22Rv1 (cell line): ENCODE measurements at regions not wholly inside any gene's neighbourhood (a gene's known extent, or its start where the extent isn't known, plus 50 kb on each side); places are given as distances from the start of the nearest gene placed in this dataset.

ENCODE experiments used
- H3K27ac ChIP-seq: fragments of 450-650 bp; 2 replicates; pipeline ENCODE4 v1.5.1; 2017
- ZFX ChIP-seq: fragments of 450-650 bp; IDR thresholded peaks from 2 replicates; pipeline ENCODE4 v1.6.1; 2017; ENCODE audit warnings: antibody characterized with exemption, borderline replicate concordance
- TF ChIP-seq, protein P1 (sequence below): fragments of 450-650 bp; IDR thresholded peaks from 2 replicates; pipeline ENCODE4 v1.5.1; 2017; ENCODE audit warnings: mild to moderate bottlenecking

DNA sequence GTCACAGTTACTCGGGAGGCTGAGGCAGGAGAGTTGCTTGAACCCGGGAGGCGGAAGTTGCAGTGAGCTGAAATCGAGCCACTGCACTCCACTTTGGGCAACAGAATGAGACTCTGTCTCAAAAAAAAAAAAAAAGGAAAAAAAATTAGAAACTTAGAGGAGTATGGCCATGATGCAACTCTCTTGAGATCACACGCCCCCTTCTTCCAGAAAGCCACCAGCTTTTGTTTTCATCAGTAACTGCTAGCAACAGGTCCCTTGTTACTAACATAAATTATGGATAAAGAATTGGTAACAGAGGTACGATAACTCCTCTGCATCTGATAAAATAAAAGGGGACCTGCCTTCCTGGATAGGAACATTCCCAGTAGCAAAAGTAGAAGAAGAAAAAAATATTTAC lies 308.2 kb downstream of the CD83 start:
- TF ChIP-seq, protein P1, sequence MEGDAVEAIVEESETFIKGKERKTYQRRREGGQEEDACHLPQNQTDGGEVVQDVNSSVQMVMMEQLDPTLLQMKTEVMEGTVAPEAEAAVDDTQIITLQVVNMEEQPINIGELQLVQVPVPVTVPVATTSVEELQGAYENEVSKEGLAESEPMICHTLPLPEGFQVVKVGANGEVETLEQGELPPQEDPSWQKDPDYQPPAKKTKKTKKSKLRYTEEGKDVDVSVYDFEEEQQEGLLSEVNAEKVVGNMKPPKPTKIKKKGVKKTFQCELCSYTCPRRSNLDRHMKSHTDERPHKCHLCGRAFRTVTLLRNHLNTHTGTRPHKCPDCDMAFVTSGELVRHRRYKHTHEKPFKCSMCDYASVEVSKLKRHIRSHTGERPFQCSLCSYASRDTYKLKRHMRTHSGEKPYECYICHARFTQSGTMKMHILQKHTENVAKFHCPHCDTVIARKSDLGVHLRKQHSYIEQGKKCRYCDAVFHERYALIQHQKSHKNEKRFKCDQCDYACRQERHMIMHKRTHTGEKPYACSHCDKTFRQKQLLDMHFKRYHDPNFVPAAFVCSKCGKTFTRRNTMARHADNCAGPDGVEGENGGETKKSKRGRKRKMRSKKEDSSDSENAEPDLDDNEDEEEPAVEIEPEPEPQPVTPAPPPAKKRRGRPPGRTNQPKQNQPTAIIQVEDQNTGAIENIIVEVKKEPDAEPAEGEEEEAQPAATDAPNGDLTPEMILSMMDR, result no peak
- no peak for TF ChIP-seq ZFX
- no peak overlapping the region for H3K27ac ChIP-seq

DNA sequence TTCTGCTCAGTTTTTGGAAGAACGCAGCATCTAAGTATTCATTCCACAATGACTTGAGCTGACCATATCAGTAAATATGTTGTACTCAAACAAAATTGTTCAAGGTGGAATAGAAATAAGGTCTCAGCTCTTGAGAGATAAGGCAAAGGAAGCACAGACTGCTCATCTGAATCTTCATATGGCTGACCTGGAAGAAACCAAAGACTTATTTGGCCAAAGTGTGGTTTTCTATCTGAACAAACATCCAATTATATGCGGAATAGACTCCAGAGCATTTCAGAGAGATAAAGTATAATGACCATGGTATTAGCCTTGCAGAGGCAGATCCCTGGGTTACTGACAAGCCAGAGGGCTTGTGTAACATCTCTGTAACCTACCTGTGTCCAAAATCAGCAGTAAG lies 308.7 kb downstream of the CD83 start:
- no peak overlapping the region for H3K27ac ChIP-seq
- TF ChIP-seq, protein P1, result no peak
- no peak for TF ChIP-seq ZFX

DNA sequence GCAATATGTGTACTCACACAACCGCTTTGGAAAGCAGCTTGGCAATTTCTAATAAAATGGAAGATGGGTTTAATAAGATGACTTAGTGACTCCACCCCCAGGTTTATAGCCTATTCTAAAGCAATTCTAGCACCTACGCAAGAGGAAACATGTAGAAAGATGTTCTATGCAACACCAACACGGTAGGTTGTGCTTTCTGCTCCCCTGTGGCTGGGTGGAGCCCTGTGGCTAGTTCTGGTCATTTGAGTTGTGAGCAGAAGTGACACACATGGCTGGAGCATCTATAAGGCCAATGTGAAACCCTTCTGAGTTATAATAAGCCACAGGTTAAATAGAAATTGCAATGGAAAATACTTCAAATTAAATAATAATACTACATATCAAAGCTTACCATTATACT lies 310.7 kb downstream of the CD83 start:
- H3K27ac ChIP-seq, result no peak overlapping the region
- TF ChIP-seq, protein P1, result no peak
- no peak for TF ChIP-seq ZFX

DNA sequence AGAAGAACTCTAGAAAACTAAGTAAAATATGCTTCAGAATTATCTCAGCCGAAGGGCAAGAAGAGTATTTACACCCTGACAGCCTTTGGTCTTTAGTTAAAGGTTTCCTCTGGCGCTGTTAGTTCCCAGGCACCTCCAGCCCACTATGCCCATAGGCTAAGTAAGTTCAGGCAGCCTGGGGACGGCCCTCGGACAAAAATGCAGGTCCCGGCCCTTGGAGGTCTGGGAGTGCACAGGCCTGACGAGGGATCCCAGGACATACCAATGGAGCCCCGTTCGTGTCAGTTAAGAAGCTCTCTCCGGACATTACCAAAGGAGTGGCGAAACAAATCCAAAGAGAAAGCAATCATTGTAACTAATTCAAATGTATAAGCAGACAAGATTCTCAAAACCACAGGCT lies 311.8 kb downstream of the CD83 start:
- no peak for TF ChIP-seq ZFX
- TF ChIP-seq, protein P1, result no peak
- H3K27ac ChIP-seq, result no peak overlapping the region

DNA sequence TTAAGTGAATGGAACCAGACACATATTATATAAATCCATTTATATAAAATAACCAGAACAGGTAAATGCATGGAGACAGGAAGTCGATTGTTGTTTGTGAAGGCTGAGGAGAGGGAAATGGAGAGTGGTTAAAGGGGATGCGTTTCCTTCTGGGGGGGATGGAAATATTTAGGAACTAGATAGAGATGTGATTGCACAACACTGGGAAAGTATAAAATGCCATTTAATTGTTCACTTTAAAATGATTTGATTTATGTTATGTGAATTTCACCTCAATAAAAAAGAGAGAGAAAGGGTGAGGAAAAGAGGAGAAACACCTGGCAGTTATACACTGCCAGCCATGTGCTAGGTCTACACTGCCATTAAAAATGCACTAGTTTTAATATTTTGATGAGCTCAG lies 312.6 kb downstream of the CD83 start:
- H3K27ac ChIP-seq, result no peak overlapping the region
- TF ChIP-seq ZFX, result no peak
- TF ChIP-seq, protein P1, result no peak

DNA sequence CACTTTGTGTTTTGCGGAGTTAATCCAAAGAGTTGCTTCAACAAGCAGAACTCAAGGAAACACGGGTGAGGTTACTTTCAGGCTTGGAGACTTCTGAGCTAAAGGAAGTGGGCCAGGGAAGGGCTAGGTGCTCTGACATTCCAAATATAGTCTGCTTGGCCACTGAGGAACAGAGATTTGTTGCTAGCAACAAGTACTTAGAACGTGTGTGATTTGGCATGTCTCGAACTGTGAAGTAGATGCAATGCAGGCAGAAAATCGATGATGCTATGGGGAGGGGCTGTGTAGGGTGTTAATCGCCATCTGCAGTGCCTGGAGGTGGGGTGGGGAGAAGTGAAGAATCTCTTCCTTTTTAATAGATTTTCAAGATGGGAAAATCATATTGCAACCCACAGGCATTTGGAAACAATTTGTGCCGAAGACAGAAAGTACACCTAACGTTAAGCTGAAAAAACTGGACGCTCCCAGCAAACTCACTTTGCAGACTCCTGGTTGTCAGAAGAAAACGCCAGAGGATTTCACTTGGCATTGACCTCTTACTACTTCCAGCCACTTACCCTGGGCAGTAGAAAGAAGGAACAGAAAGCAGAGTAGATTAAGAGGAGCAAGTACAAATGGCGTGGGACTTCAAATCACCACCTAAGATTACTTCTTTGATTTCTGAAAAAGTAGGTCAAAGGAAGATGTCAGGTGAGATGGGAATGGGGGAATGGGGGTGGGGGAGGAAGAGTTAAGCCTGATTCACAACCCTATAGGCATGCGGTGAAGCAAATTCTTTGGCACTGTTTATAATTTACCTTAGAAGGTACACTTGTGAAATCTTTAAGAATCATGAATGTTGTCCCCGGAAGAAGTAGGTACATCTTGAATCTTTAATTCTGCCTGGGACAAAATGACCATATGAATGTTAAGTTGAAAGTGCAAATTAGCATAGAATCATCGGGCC lies 314.1 kb downstream of the CD83 start:
- H3K27ac ChIP-seq, result no peak overlapping the region

More for the DNA sequence above, 314.1 kb downstream of the CD83 start:
- TF ChIP-seq, protein P1, result no peak
- no peak for TF ChIP-seq ZFX
